Ovary (tissue), 7 donors: ENCODE measurements at regions not wholly inside any gene's neighbourhood (a gene's known extent, or its start where the extent isn't known, plus 50 kb on each side); places are given as distances from the start of the nearest gene placed in this dataset.

ENCODE experiments used
- DNase-seq, 5 donors: peaks; one replicate each; pipeline ENCODE4 v3.0.0-alpha.2; 2019 to 2020
- H3K27ac ChIP-seq, 2 donors: fragments of 200-600 bp; one replicate each; pipeline versions ENCODE4 v1.5.1 to v1.8.0; 2019 to 2022
- H3K27me3 ChIP-seq: fragments of 200-600 bp; one replicate; pipeline ENCODE4 v1.8.0; 2022
- H3K36me3 ChIP-seq: fragments of 200-600 bp; sonication (generic); one replicate; pipeline ENCODE4 v1.5.1; 2019
- H3K4me1 ChIP-seq: one replicate; pipeline ENCODE4 v1.8.1; 2013; ENCODE audit warnings: mild to moderate bottlenecking, moderate library complexity; ENCODE audit not compliant: insufficient read depth
- H3K4me3 ChIP-seq: fragments of 200-600 bp; sonication (generic); one replicate; pipeline ENCODE4 v1.5.1; 2017
- H3K9me3 ChIP-seq, 2 donors: fragments of 200-600 bp in 1 of 2; sonication (generic) in 1 of 2; one replicate each; pipeline versions ENCODE4 v1.5.1 to v1.8.1; 2013 to 2019; ENCODE audit warnings: mild to moderate bottlenecking in 1 of 2, moderate library complexity in 1 of 2
- EP300 ChIP-seq: sonication (generic); formaldehyde crosslinking; IDR thresholded peaks from one replicate; pipeline ENCODE4 v1.6.1; 2017; ENCODE audit warnings: antibody characterized with exemption
- POLR2A ChIP-seq: fragments of 450-650 bp; IDR thresholded peaks from one replicate; pipeline ENCODE4 v1.6.1; 2017; ENCODE audit warnings: antibody characterized with exemption, mild to moderate bottlenecking, moderate library complexity
- WGBS, 3 donors: extraction: QIAGEN DNeasy Blood & Tissue Kit in 1 of 3; methylation state at CpG; one replicate each; pipeline versions ENCODE4 v1.1.5 to v1.1.7; 2013 to 2017; 5-methylcytosine and 5-hydroxymethylcytosine counted together
- intact Hi-C, 4 donors: fragments of 100-400 bp; cut with DNase I; formaldehyde crosslinking; loops; one replicate each; pipeline versions ENCODE4 v1.11.0 to v1.15.1; 2022 to 2023
- TF ChIP-seq, protein P1 (sequence below), 3 donors: fragments of 450-650 bp in 2 of 3; fragments of 200-600 bp in 1 of 3; IDR thresholded peaks; one replicate each; pipeline versions ENCODE4 v1.5.1 to v1.8.0; 2016 to 2022; ENCODE audit warnings: antibody characterized with exemption in 3 of 3, mild to moderate bottlenecking in 1 of 3
- donor health status: DM: no; HTN: no; CAD: no; lungs with moderate emphysema.
- donor health status: DM: no; HTN: no; CAD: no.
- donor health status: Bipolar disorder and iron deficiency.
- donor health status: DM: no; HTN: no; CAD: no.
- donor health status: DM: yes; HTN: yes; CAD: no.

- Histone ChIP-seq H3K27me3 (no peaks in the 10 kb centered on the region), H3K27ac (no peak overlapping the region), H3K4me3 (no peak overlapping the region), H3K4me1 (no peaks in the 10 kb centered on the region), H3K9me3 (no peaks in the 10 kb centered on the region), H3K36me3 (no peaks in the 10 kb centered on the region)
- no peak for TF ChIP-seq POLR2A
- TF ChIP-seq, protein P1, sequence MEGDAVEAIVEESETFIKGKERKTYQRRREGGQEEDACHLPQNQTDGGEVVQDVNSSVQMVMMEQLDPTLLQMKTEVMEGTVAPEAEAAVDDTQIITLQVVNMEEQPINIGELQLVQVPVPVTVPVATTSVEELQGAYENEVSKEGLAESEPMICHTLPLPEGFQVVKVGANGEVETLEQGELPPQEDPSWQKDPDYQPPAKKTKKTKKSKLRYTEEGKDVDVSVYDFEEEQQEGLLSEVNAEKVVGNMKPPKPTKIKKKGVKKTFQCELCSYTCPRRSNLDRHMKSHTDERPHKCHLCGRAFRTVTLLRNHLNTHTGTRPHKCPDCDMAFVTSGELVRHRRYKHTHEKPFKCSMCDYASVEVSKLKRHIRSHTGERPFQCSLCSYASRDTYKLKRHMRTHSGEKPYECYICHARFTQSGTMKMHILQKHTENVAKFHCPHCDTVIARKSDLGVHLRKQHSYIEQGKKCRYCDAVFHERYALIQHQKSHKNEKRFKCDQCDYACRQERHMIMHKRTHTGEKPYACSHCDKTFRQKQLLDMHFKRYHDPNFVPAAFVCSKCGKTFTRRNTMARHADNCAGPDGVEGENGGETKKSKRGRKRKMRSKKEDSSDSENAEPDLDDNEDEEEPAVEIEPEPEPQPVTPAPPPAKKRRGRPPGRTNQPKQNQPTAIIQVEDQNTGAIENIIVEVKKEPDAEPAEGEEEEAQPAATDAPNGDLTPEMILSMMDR (IDR thresholded peaks at IDR 0.05) = no peak
- TF ChIP-seq EP300 = no peak
- WGBS, 3 donors = 61 to 81% (median 69%) methylated on average over 1 of the region's 1 CpG
- no peak for DNase-seq
- intact Hi-C loops = no loop called here
Observed at GRCh38 chr3:110646055-110646454, 425.6 kb upstream of the NECTIN3 start.

DNA sequence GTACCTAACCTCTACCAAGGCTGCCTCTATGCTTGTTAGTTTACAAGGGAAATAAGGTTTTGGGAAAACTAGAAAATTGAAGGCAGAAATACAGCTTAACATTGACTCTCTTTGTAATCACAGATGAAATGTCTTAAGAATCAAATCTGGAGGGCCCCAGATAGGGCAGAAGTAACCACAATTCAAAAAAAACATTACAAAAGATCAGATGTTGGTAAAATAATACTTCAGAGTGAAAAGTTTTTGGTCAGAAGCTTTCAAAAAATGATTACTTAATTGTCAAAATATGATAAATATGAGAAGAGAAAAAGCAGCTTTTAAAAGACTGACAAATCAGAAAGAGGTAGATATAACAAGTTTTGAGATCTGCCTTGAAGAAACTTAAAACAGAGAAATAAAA, 425.1 kb upstream of the NECTIN3 start:
- no peak for TF ChIP-seq POLR2A
- TF ChIP-seq EP300 = no peak
- TF ChIP-seq, protein P1 (IDR thresholded peaks at IDR 0.05) = no peak

GRCh38 chr3:110647586-110647985, 424.0 kb upstream of the NECTIN3 start:
- 29 to 69% (median 60%) methylated on average over 2 of the region's 2 CpGs for WGBS, 3 donors
- Histone ChIP-seq H3K4me3 (no peak overlapping the region), H3K36me3 (no peaks in the 10 kb centered on the region), H3K9me3 (no peaks in the 10 kb centered on the region), H3K27me3 (no peaks in the 10 kb centered on the region), H3K27ac (no peak overlapping the region), H3K4me1 (no peaks in the 10 kb centered on the region)
- TF ChIP-seq EP300 (no peak), POLR2A (no peak)
- TF ChIP-seq, protein P1 (IDR thresholded peaks at IDR 0.05) = no peak
- no peak for DNase-seq
- intact Hi-C loops = no loop called here

More for the DNA sequence above, 425.1 kb upstream of the NECTIN3 start:
- intact Hi-C loops = no loop called here
- no peak overlapping the region for H3K4me3 ChIP-seq
- DNase-seq = no peak
- H3K36me3 ChIP-seq = no peaks in the 10 kb centered on the region
- no peaks in the 10 kb centered on the region for H3K27me3 ChIP-seq
- H3K9me3 ChIP-seq = no peaks in the 10 kb centered on the region
- H3K27ac ChIP-seq = no peak overlapping the region
- no peaks in the 10 kb centered on the region for H3K4me1 ChIP-seq

- H3K27me3 ChIP-seq = no peaks in the 10 kb centered on the region
- WGBS, 3 donors = 8 to 16% (median 10%) methylated on average over 1 of the region's 1 CpG
- no peak for TF ChIP-seq EP300
- TF ChIP-seq, protein P1 (IDR thresholded peaks at IDR 0.05) = no peak
- no peak for TF ChIP-seq POLR2A
- DNase-seq = no peak
- intact Hi-C loops = no loop called here
- H3K27ac ChIP-seq = no peak overlapping the region
- H3K9me3 ChIP-seq = no peaks in the 10 kb centered on the region
- H3K4me1 ChIP-seq = no peaks in the 10 kb centered on the region
- no peak overlapping the region for H3K4me3 ChIP-seq
- H3K36me3 ChIP-seq = no peaks in the 10 kb centered on the region
Observed at GRCh38 chr3:110650741-110651140, 420.9 kb upstream of the NECTIN3 start.
